ENCODE measurements at regions not wholly inside any gene's neighbourhood (a gene's known extent, or its start where the extent isn't known, plus 50 kb on each side); places are given as distances from the start of the nearest gene placed in this dataset.
"Not testable (repeated sequence)": the region's sequence is repeated elsewhere in the genome, so short reads cannot be mapped to it uniquely, and the experiment has no call there.

GRCh38 chr6:156254240-156254639 is 522.9 kb upstream of the ARID1B start:
- Mint-ChIP-seq H3K4me1 (ENCODE audit: low read depth) (peaks cover 33% of the 10 kb centered on the region), H3K4me3 (no peak overlapping the region), H3K27ac (no peak overlapping the region), H3K27me3 (no peaks in the 10 kb centered on the region), H3K9me3 (peaks cover 13% of the 10 kb centered on the region), H3K36me3 (ENCODE audit: low read depth) (peaks cover 4% of the 10 kb centered on the region)

DNA sequence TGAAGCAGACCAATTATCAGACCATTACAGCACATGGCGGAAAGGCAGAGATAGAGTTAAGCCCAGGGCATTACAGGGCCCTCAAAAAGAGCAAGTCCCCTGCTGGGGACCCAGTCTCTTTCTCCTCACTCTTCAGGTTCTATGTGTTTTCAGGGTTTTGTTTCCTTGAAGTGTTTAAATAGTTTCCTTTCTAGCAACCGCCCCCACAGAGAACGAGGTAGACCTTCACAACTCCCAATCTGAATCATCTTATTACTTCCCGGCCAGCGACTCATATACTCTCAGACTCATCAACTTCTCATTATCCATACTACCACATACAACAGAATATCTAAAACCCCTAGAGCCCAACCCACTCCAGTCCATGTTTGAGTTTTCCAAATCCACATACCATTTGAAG is 526.6 kb upstream of the ARID1B start:
- peaks cover 13% of the 10 kb centered on the region for H3K9me3 Mint-ChIP-seq
- peaks cover 4% of the 10 kb centered on the region for H3K36me3 Mint-ChIP-seq (ENCODE audit: low read depth)
- peak overlapping the region; percentile 82 for H3K27ac Mint-ChIP-seq
- peaks cover 24% of the 10 kb centered on the region for H3K4me1 Mint-ChIP-seq (ENCODE audit: low read depth)
- no peaks in the 10 kb centered on the region for H3K27me3 Mint-ChIP-seq
- no peak overlapping the region for H3K4me3 Mint-ChIP-seq

- no peak overlapping the region for H3K4me3 Mint-ChIP-seq
- no peaks in the 10 kb centered on the region for H3K9me3 Mint-ChIP-seq
- H3K4me1 Mint-ChIP-seq (ENCODE audit: low read depth) = peaks cover 4% of the 10 kb centered on the region
- no peaks in the 10 kb centered on the region for H3K36me3 Mint-ChIP-seq (ENCODE audit: low read depth)
- H3K27ac Mint-ChIP-seq = no peak overlapping the region
- no peaks in the 10 kb centered on the region for H3K27me3 Mint-ChIP-seq
Measured at GRCh38 chr6:156242206-156242605, 535.0 kb upstream of the ARID1B start.

DNA sequence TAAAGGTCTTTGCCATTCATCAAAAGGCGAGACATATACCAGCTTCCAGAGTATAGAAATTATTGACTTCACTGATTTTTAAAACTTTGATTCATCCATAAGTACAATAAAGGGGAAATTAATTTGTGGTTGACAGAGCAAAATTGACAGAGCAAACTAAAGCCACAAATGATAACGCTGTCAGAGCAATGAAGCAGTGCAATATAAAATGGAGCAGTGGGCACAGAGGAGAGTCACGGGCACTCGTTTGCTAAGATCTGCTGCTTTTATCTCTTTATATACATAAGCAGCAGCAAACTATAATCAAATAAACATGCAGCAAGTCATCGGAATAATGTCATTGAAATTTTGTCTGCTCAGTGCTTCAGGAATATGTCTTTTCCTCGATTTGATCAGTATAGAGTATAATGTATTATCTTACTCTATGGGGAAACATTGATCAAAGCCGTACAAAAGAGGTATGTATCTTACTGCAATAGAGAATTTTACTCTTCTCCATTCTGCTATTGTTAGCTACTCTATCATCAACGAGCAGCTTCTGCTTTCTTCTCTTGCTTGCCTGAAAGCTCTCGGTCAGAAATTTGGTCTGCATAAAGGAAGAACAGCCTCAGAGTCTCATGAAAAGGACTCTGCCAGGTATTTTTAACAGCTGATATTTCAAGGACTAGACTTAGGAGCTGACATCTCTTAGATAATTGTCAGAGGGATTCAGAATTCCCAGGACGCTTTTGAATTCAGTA is 546.0 kb upstream of the ARID1B start:
- H3K4me3 Mint-ChIP-seq = no peak overlapping the region
- no peak overlapping the region for H3K27ac Mint-ChIP-seq
- H3K27me3 Mint-ChIP-seq = no peaks in the 10 kb centered on the region
- no peaks in the 10 kb centered on the region for H3K36me3 Mint-ChIP-seq (ENCODE audit: low read depth)
- H3K4me1 Mint-ChIP-seq (ENCODE audit: low read depth) = peaks cover 4% of the 10 kb centered on the region
- H3K9me3 Mint-ChIP-seq = no peaks in the 10 kb centered on the region

GRCh38 chr6:156219973-156220372 is 557.2 kb upstream of the ARID1B start:
- H3K4me3 Mint-ChIP-seq = no peak overlapping the region
- no peak overlapping the region for H3K27ac Mint-ChIP-seq
- no peaks in the 10 kb centered on the region for H3K4me1 Mint-ChIP-seq (ENCODE audit: low read depth)
- peaks cover 14% of the 10 kb centered on the region for H3K9me3 Mint-ChIP-seq
- no peaks in the 10 kb centered on the region for H3K36me3 Mint-ChIP-seq (ENCODE audit: low read depth)
- H3K27me3 Mint-ChIP-seq = peaks cover 3% of the 10 kb centered on the region

GRCh38 chr6:156205678-156206077 is 571.5 kb upstream of the ARID1B start:
- no peaks in the 10 kb centered on the region for H3K27me3 Mint-ChIP-seq
- H3K9me3 Mint-ChIP-seq = peaks cover 26% of the 10 kb centered on the region
- no peaks in the 10 kb centered on the region for H3K4me1 Mint-ChIP-seq (ENCODE audit: low read depth)
- H3K36me3 Mint-ChIP-seq (ENCODE audit: low read depth) = peaks cover 3% of the 10 kb centered on the region
- H3K4me3 Mint-ChIP-seq = no peak overlapping the region
- no peak overlapping the region for H3K27ac Mint-ChIP-seq

- Mint-ChIP-seq H3K27me3 (no peaks in the 10 kb centered on the region), H3K4me1 (ENCODE audit: low read depth) (peaks cover 26% of the 10 kb centered on the region), H3K36me3 (ENCODE audit: low read depth) (no peaks in the 10 kb centered on the region), H3K9me3 (peaks cover 8% of the 10 kb centered on the region), H3K4me3 (no peak overlapping the region), H3K27ac (no peak overlapping the region)
Measured at GRCh38 chr6:156199182-156199581, 578.0 kb upstream of the ARID1B start.

GRCh38 chr6:156197513-156197912 is 579.7 kb upstream of the ARID1B start:
- Mint-ChIP-seq H3K27ac (no peak overlapping the region), H3K9me3 (no peaks in the 10 kb centered on the region), H3K4me3 (no peak overlapping the region), H3K4me1 (ENCODE audit: low read depth) (peaks cover 26% of the 10 kb centered on the region), H3K27me3 (no peaks in the 10 kb centered on the region), H3K36me3 (ENCODE audit: low read depth) (no peaks in the 10 kb centered on the region)

GRCh38 chr6:156194981-156195380 is 582.2 kb upstream of the ARID1B start:
- H3K4me1 Mint-ChIP-seq (ENCODE audit: low read depth) = peaks cover 34% of the 10 kb centered on the region
- H3K36me3 Mint-ChIP-seq (ENCODE audit: low read depth) = no peaks in the 10 kb centered on the region
- no peaks in the 10 kb centered on the region for H3K9me3 Mint-ChIP-seq
- H3K27me3 Mint-ChIP-seq = no peaks in the 10 kb centered on the region
- no peak overlapping the region for H3K27ac Mint-ChIP-seq
- no peak overlapping the region for H3K4me3 Mint-ChIP-seq

- Mint-ChIP-seq H3K27ac (no peak overlapping the region), H3K27me3 (peaks cover 4% of the 10 kb centered on the region), H3K36me3 (ENCODE audit: low read depth) (no peaks in the 10 kb centered on the region), H3K4me1 (ENCODE audit: low read depth) (peaks cover 30% of the 10 kb centered on the region), H3K9me3 (no peaks in the 10 kb centered on the region), H3K4me3 (no peak overlapping the region)
Measured at GRCh38 chr6:156193381-156193780, 583.8 kb upstream of the ARID1B start.

DNA sequence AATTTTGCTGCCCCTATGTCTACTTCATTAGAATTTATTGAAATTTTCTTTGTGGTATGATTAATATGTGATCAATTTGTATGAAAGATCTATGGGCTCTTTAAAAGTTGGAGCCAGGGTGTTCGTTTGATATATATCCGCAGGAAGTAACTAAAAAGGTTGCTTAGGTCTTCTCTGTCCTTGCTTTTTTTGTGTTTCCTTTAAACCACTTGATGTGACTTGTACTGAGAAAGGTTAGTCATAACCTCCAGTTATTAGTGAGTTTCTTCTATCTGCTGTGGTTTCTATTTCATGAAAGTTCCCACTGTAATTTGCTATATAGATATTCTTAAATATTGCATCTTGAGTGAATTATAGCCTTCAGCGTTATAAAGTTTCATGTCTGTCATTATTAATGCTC is 585.3 kb upstream of the ARID1B start:
- Mint-ChIP-seq H3K27ac (peak overlapping the region; percentile 47), H3K36me3 (ENCODE audit: low read depth) (no peaks in the 10 kb centered on the region), H3K27me3 (peaks cover 4% of the 10 kb centered on the region), H3K9me3 (no peaks in the 10 kb centered on the region), H3K4me1 (ENCODE audit: low read depth) (peaks cover 15% of the 10 kb centered on the region), H3K4me3 (no peak overlapping the region)

- not testable (repeated sequence) for H3K27ac Mint-ChIP-seq; H3K36me3 Mint-ChIP-seq (ENCODE audit: low read depth); H3K27me3 Mint-ChIP-seq; H3K9me3 Mint-ChIP-seq; H3K4me3 Mint-ChIP-seq
- peaks cover 13% of the 10 kb centered on the region for H3K4me1 Mint-ChIP-seq (ENCODE audit: low read depth)
Measured at GRCh38 chr6:156191390-156191789, 585.8 kb upstream of the ARID1B start.

DNA sequence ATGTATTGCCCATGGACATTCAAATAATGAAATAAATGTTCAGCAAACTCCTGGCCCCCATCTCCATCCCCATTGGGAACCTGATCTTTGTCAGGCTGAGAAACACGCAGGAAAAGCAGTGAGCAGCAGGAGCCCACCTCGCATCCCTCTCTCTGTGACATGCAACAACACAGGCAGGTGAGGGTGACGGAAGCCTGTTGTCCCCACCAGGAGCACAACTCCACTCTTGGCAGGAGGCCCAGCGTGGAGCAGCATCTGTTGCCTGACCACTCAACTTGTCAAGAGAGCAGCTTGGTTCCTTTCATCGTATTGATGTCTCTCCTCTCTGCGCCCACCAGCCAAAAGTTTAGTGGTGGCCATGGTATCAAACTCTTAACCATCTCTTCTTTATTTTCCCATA is 586.9 kb upstream of the ARID1B start:
- H3K4me1 Mint-ChIP-seq (ENCODE audit: low read depth) = peaks cover 13% of the 10 kb centered on the region
- no peak overlapping the region for H3K27ac Mint-ChIP-seq
- H3K36me3 Mint-ChIP-seq (ENCODE audit: low read depth) = no peaks in the 10 kb centered on the region
- peaks cover 4% of the 10 kb centered on the region for H3K27me3 Mint-ChIP-seq
- no peaks in the 10 kb centered on the region for H3K9me3 Mint-ChIP-seq
- no peak overlapping the region for H3K4me3 Mint-ChIP-seq

DNA sequence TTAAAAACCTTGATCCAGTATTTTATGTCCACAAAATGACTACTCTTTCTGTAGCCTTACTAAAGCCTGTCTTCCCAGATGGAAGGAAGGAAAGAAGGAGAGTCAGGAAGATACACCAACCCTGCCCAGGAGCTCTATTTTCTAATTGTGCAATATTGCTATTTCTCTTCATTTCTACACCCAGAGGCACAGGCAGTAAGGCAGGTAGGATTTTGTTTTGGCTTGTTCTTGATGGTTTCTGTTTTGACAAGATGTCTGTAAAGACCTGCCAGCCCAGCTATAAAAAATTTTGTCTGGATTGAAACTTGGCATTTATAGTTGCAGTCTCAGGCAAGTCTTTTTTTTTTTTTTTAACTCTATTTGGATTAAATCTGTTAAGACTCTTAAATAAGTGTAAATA is 587.5 kb upstream of the ARID1B start:
- H3K27ac Mint-ChIP-seq = no peak overlapping the region
- peaks cover 4% of the 10 kb centered on the region for H3K27me3 Mint-ChIP-seq
- H3K4me1 Mint-ChIP-seq (ENCODE audit: low read depth) = peaks cover 13% of the 10 kb centered on the region
- H3K9me3 Mint-ChIP-seq = no peaks in the 10 kb centered on the region
- no peaks in the 10 kb centered on the region for H3K36me3 Mint-ChIP-seq (ENCODE audit: low read depth)
- no peak overlapping the region for H3K4me3 Mint-ChIP-seq

- Mint-ChIP-seq H3K36me3 (ENCODE audit: low read depth) (no peaks in the 10 kb centered on the region), H3K4me1 (ENCODE audit: low read depth) (peaks cover 13% of the 10 kb centered on the region), H3K9me3 (no peaks in the 10 kb centered on the region), H3K4me3 (no peak overlapping the region), H3K27ac (no peak overlapping the region), H3K27me3 (peaks cover 4% of the 10 kb centered on the region)
Measured at GRCh38 chr6:156189195-156189594, 588.0 kb upstream of the ARID1B start.

- H3K4me3 Mint-ChIP-seq = no peak overlapping the region
- no peak overlapping the region for H3K27ac Mint-ChIP-seq
- H3K27me3 Mint-ChIP-seq = peaks cover 4% of the 10 kb centered on the region
- peaks cover 4% of the 10 kb centered on the region for H3K9me3 Mint-ChIP-seq
- H3K4me1 Mint-ChIP-seq (ENCODE audit: low read depth) = peaks cover 9% of the 10 kb centered on the region
- H3K36me3 Mint-ChIP-seq (ENCODE audit: low read depth) = no peaks in the 10 kb centered on the region
Measured at GRCh38 chr6:156185113-156185512, 592.1 kb upstream of the ARID1B start.
